Natural killer cell (primary cell): ENCODE measurements at regions not wholly inside any gene's neighbourhood (a gene's known extent, or its start where the extent isn't known, plus 50 kb on each side); places are given as distances from the start of the nearest gene placed in this dataset.
A peak's percentile ranks its signal among the peaks of the same experiment; 100 is the strongest.

Experiments
- ATAC-seq, 3 donors: fragments of 150-1000 bp in 2 of 3; fragments of 200-7000 bp in 1 of 3; cut with Tn5 transposase; 1 replicate in 1 of 3; 2 replicates in 2 of 3; pipeline ENCODE4 v1.10.0; 2021; ENCODE audit warnings: mild to moderate bottlenecking in 2 of 3, moderate library complexity in 2 of 3
- DNase-seq, 2 donors: peaks; one replicate each; pipeline versions ENCODE4 v3.0.0 to v3.0.0-alpha.2; 2013 to 2021; ENCODE audit warnings: mixed read lengths in 1 of 2
- H3K27ac ChIP-seq: one replicate; pipeline ENCODE4 v1.5.1; 2013; ENCODE audit warnings: mild to moderate bottlenecking, low read length
- H3K27me3 ChIP-seq: one replicate; pipeline ENCODE4 v1.6.1; 2013; ENCODE audit warnings: low read length; ENCODE audit not compliant: control insufficient read depth, insufficient read depth
- H3K36me3 ChIP-seq: one replicate; pipeline ENCODE4 v1.6.1; 2013; ENCODE audit warnings: low read length; ENCODE audit not compliant: control insufficient read depth, insufficient read depth
- H3K4me1 ChIP-seq: one replicate; pipeline ENCODE4 v1.6.1; 2013; ENCODE audit warnings: low read length; ENCODE audit not compliant: control insufficient read depth, insufficient read depth
- H3K4me3 ChIP-seq: one replicate; pipeline ENCODE4 v1.5.1; 2013; ENCODE audit warnings: low read length
- H3K9me3 ChIP-seq: one replicate; pipeline ENCODE4 v1.6.1; 2013; ENCODE audit warnings: low read length; ENCODE audit not compliant: control insufficient read depth, insufficient read depth
- H3K27ac Mint-ChIP-seq, 2 donors: one replicate each; pipeline ENCODE4 v1.8.0; 2022; ENCODE audit warnings: mild to moderate bottlenecking in 2 of 2, mixed read lengths in 2 of 2, moderate library complexity in 1 of 2
- H3K27me3 Mint-ChIP-seq, 2 donors: one replicate each; pipeline ENCODE4 v1.8.0; 2022; ENCODE audit warnings: low read depth in 2 of 2, mixed read lengths in 2 of 2
- H3K36me3 Mint-ChIP-seq: one replicate; pipeline ENCODE4 v1.8.0; 2022; ENCODE audit warnings: mixed read lengths
- H3K4me1 Mint-ChIP-seq, 2 donors: one replicate each; pipeline ENCODE4 v1.8.0; 2022; ENCODE audit warnings: mixed read lengths in 2 of 2
- H3K4me3 Mint-ChIP-seq: one replicate; pipeline ENCODE4 v1.8.0; 2022; ENCODE audit warnings: mild to moderate bottlenecking, moderate library complexity, mixed read lengths
- H3K9me3 Mint-ChIP-seq, 2 donors: one replicate each; pipeline ENCODE4 v1.8.0; 2022; ENCODE audit warnings: mixed read lengths in 2 of 2
- WGBS: methylation state at CpG from one replicate; pipeline ENCODE4 v1.1.7; 2013; ENCODE audit warnings: missing lambda C conversion rate; ENCODE audit not compliant: insufficient coverage; 5-methylcytosine and 5-hydroxymethylcytosine counted together
- intact Hi-C: fragments of 100-400 bp; cut with micrococcal nuclease; formaldehyde crosslinking; loops from one replicate; pipeline ENCODE4 v1.14.2; 2022
- TF ChIP-seq, protein P1 (sequence below): fragments of 200-600 bp; IDR thresholded peaks from one replicate; pipeline ENCODE4 v1.8.0; 2022; ENCODE audit warnings: antibody characterized with exemption

DNA sequence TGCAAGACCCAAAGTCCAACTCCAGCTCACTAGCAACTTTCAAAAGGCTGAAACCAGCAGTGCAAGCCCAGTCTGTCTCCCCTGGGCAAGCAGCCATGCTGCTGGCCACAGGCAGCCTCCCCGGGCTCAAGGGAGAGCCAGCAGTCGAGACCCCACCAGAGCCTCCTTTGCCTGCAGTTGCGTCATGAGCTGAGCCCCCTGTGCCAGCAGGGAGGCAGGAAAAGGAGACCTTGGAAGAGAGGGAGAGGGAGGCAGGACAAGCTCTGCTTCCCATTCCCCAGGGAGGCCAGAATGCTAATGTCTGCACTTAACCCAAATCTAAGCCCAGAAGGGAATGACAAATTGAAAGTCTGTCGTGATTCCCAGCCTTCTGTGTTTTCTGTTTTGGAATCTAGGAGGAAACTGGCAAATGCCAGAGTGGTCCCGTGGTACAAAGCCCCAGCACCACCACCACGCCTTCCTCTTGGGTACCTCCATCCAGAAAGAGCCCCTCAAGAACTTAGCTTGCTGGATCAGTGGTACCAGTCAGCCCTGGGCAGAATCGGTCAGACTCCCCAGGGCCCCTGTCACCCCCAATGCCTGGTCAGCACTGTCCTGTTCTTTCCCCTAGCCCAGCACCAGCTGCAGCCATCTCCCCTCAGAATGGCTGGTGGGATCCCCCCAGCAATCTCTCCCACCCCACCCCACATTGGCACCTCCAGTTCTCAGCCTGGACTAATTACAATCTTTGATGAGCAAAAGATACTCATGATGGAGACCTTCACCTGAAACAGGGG, 99.3 kb upstream of the TNRC6C start:
- Histone ChIP-seq H3K27ac (no peak overlapping the region), H3K4me3 (no peak overlapping the region), H3K27me3 (no peaks in the 10 kb centered on the region), H3K4me1 (peaks cover 43% of the 10 kb centered on the region), H3K9me3 (no peaks in the 10 kb centered on the region), H3K36me3 (no peaks in the 10 kb centered on the region)
- no peak for ATAC-seq
- TF ChIP-seq, protein P1, sequence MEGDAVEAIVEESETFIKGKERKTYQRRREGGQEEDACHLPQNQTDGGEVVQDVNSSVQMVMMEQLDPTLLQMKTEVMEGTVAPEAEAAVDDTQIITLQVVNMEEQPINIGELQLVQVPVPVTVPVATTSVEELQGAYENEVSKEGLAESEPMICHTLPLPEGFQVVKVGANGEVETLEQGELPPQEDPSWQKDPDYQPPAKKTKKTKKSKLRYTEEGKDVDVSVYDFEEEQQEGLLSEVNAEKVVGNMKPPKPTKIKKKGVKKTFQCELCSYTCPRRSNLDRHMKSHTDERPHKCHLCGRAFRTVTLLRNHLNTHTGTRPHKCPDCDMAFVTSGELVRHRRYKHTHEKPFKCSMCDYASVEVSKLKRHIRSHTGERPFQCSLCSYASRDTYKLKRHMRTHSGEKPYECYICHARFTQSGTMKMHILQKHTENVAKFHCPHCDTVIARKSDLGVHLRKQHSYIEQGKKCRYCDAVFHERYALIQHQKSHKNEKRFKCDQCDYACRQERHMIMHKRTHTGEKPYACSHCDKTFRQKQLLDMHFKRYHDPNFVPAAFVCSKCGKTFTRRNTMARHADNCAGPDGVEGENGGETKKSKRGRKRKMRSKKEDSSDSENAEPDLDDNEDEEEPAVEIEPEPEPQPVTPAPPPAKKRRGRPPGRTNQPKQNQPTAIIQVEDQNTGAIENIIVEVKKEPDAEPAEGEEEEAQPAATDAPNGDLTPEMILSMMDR = no peak
- H3K4me1 Mint-ChIP-seq = peaks cover 41 to 55% of the 10 kb centered on the region in 2 donors
- no peaks in the 10 kb centered on the region for H3K36me3 Mint-ChIP-seq
- no peak overlapping the region for H3K4me3 Mint-ChIP-seq
- peaks cover 0 to 9% of the 10 kb centered on the region in 2 donors for H3K9me3 Mint-ChIP-seq
- no peaks in the 10 kb centered on the region for H3K27me3 Mint-ChIP-seq
- DNase-seq = no peak
- intact Hi-C loops = no loop called here
- 84% methylated on average over 7 of the region's 7 CpGs for WGBS
- no peak overlapping the region for H3K27ac Mint-ChIP-seq

DNA sequence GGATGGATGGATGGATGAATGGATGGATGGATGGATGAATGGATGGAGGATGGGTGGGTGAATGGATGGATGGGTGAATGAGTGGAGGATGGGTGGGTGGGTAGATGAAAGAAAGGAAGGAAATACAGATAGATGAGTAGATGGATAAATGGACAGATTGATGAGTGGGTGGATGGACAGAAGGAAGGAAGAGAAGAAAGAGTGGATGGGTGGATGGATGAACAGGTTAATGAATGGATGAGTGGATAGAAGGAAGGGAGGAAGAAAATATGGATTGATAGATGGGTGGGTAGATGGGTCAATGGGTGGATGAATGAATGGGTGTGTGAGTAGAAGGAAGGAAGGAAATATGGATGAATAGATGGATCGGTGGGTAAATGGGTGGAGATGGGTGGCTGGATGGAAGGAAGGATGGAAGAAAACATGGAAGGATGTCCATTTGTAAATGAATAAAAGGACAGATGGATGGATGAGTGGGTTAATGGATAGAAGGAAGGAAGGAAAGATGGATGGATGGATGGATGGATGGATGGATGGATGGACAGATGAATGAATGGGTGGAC, 97.3 kb upstream of the TNRC6C start:
- peaks cover 53% of the 10 kb centered on the region for H3K4me1 ChIP-seq
- no peak overlapping the region for H3K4me3 Mint-ChIP-seq
- no peaks in the 10 kb centered on the region for H3K36me3 Mint-ChIP-seq
- no peak overlapping the region for H3K4me3 ChIP-seq
- DNase-seq = no peak
- H3K27ac Mint-ChIP-seq = no peak overlapping the region
- H3K36me3 ChIP-seq = no peaks in the 10 kb centered on the region
- H3K27me3 Mint-ChIP-seq = no peaks in the 10 kb centered on the region
- H3K4me1 Mint-ChIP-seq = peaks cover 44 to 58% of the 10 kb centered on the region in 2 donors
- TF ChIP-seq, protein P1 = no peak
- no peak for ATAC-seq
- peaks cover 0 to 9% of the 10 kb centered on the region in 2 donors for H3K9me3 Mint-ChIP-seq
- no peaks in the 10 kb centered on the region for H3K9me3 ChIP-seq
- no peak overlapping the region for H3K27ac ChIP-seq
- intact Hi-C loops = no loop called here
- WGBS = 98% methylated on average over 1 of the region's 1 CpG
- no peaks in the 10 kb centered on the region for H3K27me3 ChIP-seq

DNA sequence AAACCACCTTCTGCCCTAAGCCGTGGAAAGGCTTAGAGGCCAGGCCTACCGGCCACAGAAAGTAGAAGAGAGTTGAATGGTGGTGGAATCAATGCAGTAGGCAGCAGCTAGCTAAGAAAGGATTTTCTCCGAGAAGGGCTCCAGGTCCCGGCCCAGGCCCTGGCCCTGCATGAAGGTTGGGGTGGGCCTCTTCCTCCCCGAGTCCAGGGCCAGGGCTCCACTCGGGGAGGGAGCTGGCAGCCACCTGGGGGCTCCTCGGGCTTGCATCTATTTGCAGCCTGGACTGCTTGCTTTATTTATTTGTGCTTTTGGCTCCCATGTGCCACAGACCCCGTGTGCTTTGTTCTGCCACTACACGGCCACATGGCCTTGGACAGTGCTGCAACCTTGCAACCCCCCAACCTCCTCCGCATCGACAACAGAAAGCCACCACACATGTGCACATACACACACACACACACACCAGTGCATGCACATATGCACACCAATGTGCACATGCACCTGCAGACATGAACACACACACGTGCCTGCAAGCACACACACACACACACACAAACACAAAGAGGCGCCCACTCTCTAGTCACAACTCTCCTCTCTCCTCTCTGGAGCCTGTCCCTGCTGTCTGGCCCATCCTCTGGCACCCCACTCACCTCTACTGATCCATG, 96.4 kb upstream of the TNRC6C start:
- no peak overlapping the region for H3K27ac ChIP-seq
- no peaks in the 10 kb centered on the region for H3K9me3 ChIP-seq
- WGBS = 85% methylated on average over 13 of the region's 13 CpGs
- DNase-seq (no peak), ATAC-seq (no peak)
- no peaks in the 10 kb centered on the region for H3K27me3 ChIP-seq
- Mint-ChIP-seq H3K4me1 (peaks cover 46 to 59% of the 10 kb centered on the region in 2 donors), H3K36me3 (no peaks in the 10 kb centered on the region), H3K9me3 (peaks cover 0 to 9% of the 10 kb centered on the region in 2 donors), H3K27me3 (no peaks in the 10 kb centered on the region), H3K27ac (peak overlapping the region in 1 of 2 donors; percentile 93), H3K4me3 (no peak overlapping the region)
- no peaks in the 10 kb centered on the region for H3K36me3 ChIP-seq
- peaks cover 49% of the 10 kb centered on the region for H3K4me1 ChIP-seq
- TF ChIP-seq, protein P1 = no peak
- intact Hi-C loops = loop anchor here (2.0 kb wide), 1 partner anchor 19 kb away; no protein-coding TSS in a partner anchor
- no peak overlapping the region for H3K4me3 ChIP-seq
